IPS DF 19.7 (cell line): ENCODE measurements at regions not wholly inside any gene's neighbourhood (a gene's known extent, or its start where the extent isn't known, plus 50 kb on each side); places are given as distances from the start of the nearest gene placed in this dataset.
"Not testable (repeated sequence)": the region's sequence is repeated elsewhere in the genome, so short reads cannot be mapped to it uniquely, and the experiment has no call there.

Experiments used
- DNase-seq: peaks from one replicate; pipeline ENCODE4 v3.0.0-alpha.2; 2013; ENCODE audit warnings: low read depth, low spot score

GRCh38 chr2:56510610-56511009 lies 326.8 kb downstream of the CCDC85A start:
- no peak for DNase-seq

- no peak for DNase-seq
Observed at GRCh38 chr2:56515399-56515798, 331.6 kb downstream of the CCDC85A start.

GRCh38 chr2:56519806-56520205 lies 336.0 kb downstream of the CCDC85A start:
- DNase-seq = no peak

GRCh38 chr2:56522605-56523089 lies 338.9 kb downstream of the CCDC85A start:
- no peak for DNase-seq

GRCh38 chr2:56523816-56524215 lies 340.0 kb downstream of the CCDC85A start:
- no peak for DNase-seq

- no peak for DNase-seq
Observed at GRCh38 chr2:56531668-56532420, 348.1 kb downstream of the CCDC85A start.

GRCh38 chr2:56534321-56534720 lies 350.5 kb downstream of the CCDC85A start:
- no peak for DNase-seq

GRCh38 chr2:56537756-56538155 lies 354.0 kb downstream of the CCDC85A start:
- DNase-seq = no peak

GRCh38 chr2:56539618-56540017 lies 355.8 kb downstream of the CCDC85A start:
- no peak for DNase-seq

- DNase-seq = no peak
Observed at GRCh38 chr2:56540467-56540866, 356.7 kb downstream of the CCDC85A start.

- no peak for DNase-seq
Observed at GRCh38 chr2:56540916-56541315, 357.1 kb downstream of the CCDC85A start.

- DNase-seq = no peak
Observed at GRCh38 chr2:56542213-56542612, 358.4 kb downstream of the CCDC85A start.

- no peak for DNase-seq
Observed at GRCh38 chr2:56565143-56565542, 381.4 kb downstream of the CCDC85A start.

- DNase-seq = no peak
Observed at GRCh38 chr2:56571074-56571473, 387.3 kb downstream of the CCDC85A start.

- DNase-seq = no peak
Observed at GRCh38 chr2:56576001-56576400, 392.2 kb downstream of the CCDC85A start.

- DNase-seq = no peak
Observed at GRCh38 chr2:56580242-56580641, 396.5 kb downstream of the CCDC85A start.

- no peak for DNase-seq
Observed at GRCh38 chr2:56582570-56582969, 398.8 kb downstream of the CCDC85A start.

GRCh38 chr2:56583796-56584315 lies 400.1 kb downstream of the CCDC85A start:
- DNase-seq = no peak

- no peak for DNase-seq
Observed at GRCh38 chr2:56587456-56587855, 403.7 kb downstream of the CCDC85A start.

- DNase-seq = no peak
Observed at GRCh38 chr2:56589194-56589593, 405.4 kb downstream of the CCDC85A start.

- no peak for DNase-seq
Observed at GRCh38 chr2:56589835-56590234, 406.0 kb downstream of the CCDC85A start.

GRCh38 chr2:56590611-56591010 lies 406.8 kb downstream of the CCDC85A start:
- DNase-seq = no peak

- DNase-seq = not testable (repeated sequence)
Observed at GRCh38 chr2:56606086-56606485, 422.3 kb downstream of the CCDC85A start.
